Right cardiac atrium (tissue), 5 donors: ENCODE measurements at regions not wholly inside any gene's neighbourhood (a gene's known extent, or its start where the extent isn't known, plus 50 kb on each side); places are given as distances from the start of the nearest gene placed in this dataset.
"Not testable (repeated sequence)": the region's sequence is repeated elsewhere in the genome, so short reads cannot be mapped to it uniquely, and the experiment has no call there.

Experiments used
- ATAC-seq, 2 donors: fragments of 200-7000 bp; cut with Tn5 transposase; one replicate each; pipeline versions ENCODE4 v1.8.0 to v1.9.1; 2020; ENCODE audit warnings: moderate library complexity in 2 of 2, mild to moderate bottlenecking in 1 of 2
- DNase-seq, 3 donors: peaks; one replicate each; pipeline ENCODE4 v3.0.0-alpha.2; 2020
- H3K27ac ChIP-seq: one replicate; pipeline ENCODE4 v1.5.1; 2013; ENCODE audit warnings: mild to moderate bottlenecking, low read length, control low read depth, moderate library complexity
- H3K27me3 ChIP-seq: one replicate; pipeline ENCODE4 v1.6.1; 2013; ENCODE audit not compliant: control insufficient read depth, insufficient read depth
- H3K4me1 ChIP-seq: one replicate; pipeline ENCODE4 v1.6.1; 2013; ENCODE audit warnings: low read length; ENCODE audit not compliant: control insufficient read depth, insufficient read depth
- H3K4me3 ChIP-seq: one replicate; pipeline ENCODE4 v1.5.1; 2013; ENCODE audit warnings: low read length, control low read depth
- H3K9me3 ChIP-seq: one replicate; pipeline ENCODE4 v1.6.1; 2013; ENCODE audit warnings: low read length; ENCODE audit not compliant: control insufficient read depth
- WGBS: extraction: QIAGEN DNeasy Blood & Tissue Kit; methylation state at CpG from one replicate; pipeline ENCODE4 v1.1.7; 2013; 5-methylcytosine and 5-hydroxymethylcytosine counted together
- intact Hi-C, 4 donors: fragments of 100-400 bp; cut with DNase I; formaldehyde crosslinking; loops; one replicate each; pipeline versions ENCODE4 v1.11.0 to v1.14.0; 2022 to 2023
- donor health status: healthy with polysubstance abuse.
- donor health status: DM: no; HTN: yes; CAD: no.
- donor health status: DM: no; HTN: no; CAD: no.
- donor health status: DM: no; HTN: yes; CAD: no; lungs with severe emphysema.
- donor health status: DM: yes; HTN: yes; CAD: no.

DNA sequence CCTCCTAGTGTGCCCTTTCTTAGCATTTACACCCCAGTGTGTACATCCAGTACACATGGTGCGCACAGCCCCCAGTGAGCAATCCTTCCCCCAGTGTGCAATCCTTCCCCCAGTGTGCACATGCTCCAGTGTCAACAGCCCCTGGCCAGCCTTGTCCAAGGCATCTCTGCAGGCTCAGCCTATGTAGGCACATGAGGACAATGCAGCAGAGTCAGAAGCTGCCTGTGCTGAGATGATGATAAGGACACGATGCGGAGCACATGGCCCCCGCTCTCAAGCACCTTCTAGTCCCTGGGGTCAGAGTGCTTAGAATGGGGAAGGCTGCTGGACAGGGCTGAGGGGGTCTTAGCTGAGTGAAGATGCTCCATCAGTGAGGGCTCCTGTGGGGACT lies 69.8 kb downstream of the GADD45G start:
- no peak overlapping the region for H3K4me3 ChIP-seq
- no peaks in the 10 kb centered on the region for H3K27me3 ChIP-seq
- H3K27ac ChIP-seq: no peak overlapping the region
- 57% methylated on average over 4 of the region's 4 CpGs for WGBS
- no peaks in the 10 kb centered on the region for H3K9me3 ChIP-seq
- intact Hi-C loops: loop anchor here in 1 of 4 donors (5.0 kb wide), 1 partner anchor 423 kb away; no protein-coding TSS in a partner anchor
- DNase-seq (no peak), ATAC-seq (no peak)
- H3K4me1 ChIP-seq: peaks cover 2% of the 10 kb centered on the region

DNA sequence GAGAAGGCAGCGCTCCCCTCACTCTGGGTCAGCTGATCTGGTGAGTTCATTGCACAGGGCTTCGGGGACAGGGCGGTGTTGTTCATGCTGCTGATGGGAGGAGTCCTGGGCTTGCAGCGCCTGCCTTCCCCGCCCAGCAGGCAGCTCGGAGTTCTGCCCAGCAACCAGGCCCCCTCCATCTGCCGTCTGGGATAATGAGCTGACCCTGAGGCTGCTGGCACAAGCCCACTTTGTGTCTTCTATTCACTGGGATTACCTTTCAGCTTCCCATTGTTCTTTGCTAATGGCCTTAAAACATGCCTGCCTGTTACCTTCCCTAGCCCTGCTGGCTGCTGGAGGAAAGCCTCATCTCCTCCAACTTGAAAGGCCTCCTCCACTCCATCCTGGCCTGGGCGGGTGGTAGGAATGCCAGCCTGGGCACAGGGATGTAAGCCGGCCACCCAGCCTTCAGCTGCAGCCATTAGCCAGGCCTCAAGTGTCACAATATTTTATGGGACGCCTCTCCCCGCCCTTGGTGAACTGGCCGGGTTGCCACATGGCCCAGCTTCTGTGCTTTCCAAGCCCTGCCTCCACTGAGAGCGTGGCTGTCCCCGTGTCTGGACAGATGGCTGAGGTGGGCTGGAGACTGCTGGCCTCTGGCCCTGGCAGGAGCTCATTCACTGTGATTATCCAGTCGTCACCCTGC lies 70.4 kb downstream of the GADD45G start:
- peak; percentile 64 to 87 (median 81) for DNase-seq
- H3K9me3 ChIP-seq: no peaks in the 10 kb centered on the region

GRCh38 chr9:89676281-89676680 lies 71.5 kb downstream of the GADD45G start:
- no peaks in the 10 kb centered on the region for H3K9me3 ChIP-seq
- H3K4me3 ChIP-seq: no peak overlapping the region
- intact Hi-C loops: loop anchor here in 1 of 4 donors (5.0 kb wide), 1 partner anchor 421 kb away; no protein-coding TSS in a partner anchor
- DNase-seq: peak; percentile 54 to 80 (median 77)
- ATAC-seq: peak; percentile 59 to 63
- H3K27ac ChIP-seq: no peak overlapping the region
- H3K4me1 ChIP-seq: peaks cover 2% of the 10 kb centered on the region
- WGBS: 66% methylated on average over 22 of the region's 22 CpGs
- H3K27me3 ChIP-seq: no peaks in the 10 kb centered on the region

More for the DNA sequence above, 70.4 kb downstream of the GADD45G start:
- peak; percentile 78 to 86 for ATAC-seq
- H3K4me1 ChIP-seq: peaks cover 2% of the 10 kb centered on the region
- intact Hi-C loops: loop anchor here in 1 of 4 donors (5.0 kb wide), 1 partner anchor 422 kb away; no protein-coding TSS in a partner anchor
- 49% methylated on average over 15 of the region's 15 CpGs for WGBS
- no peaks in the 10 kb centered on the region for H3K27me3 ChIP-seq
- H3K27ac ChIP-seq: no peak overlapping the region
- H3K4me3 ChIP-seq: no peak overlapping the region

GRCh38 chr9:89677702-89678395 lies 73.0 kb downstream of the GADD45G start:
- no peak for DNase-seq
- H3K9me3 ChIP-seq: no peaks in the 10 kb centered on the region
- no peak overlapping the region for H3K4me3 ChIP-seq
- peaks cover 2% of the 10 kb centered on the region for H3K4me1 ChIP-seq
- H3K27me3 ChIP-seq: no peaks in the 10 kb centered on the region
- WGBS: 54% methylated on average over 12 of the region's 12 CpGs
- ATAC-seq: no peak
- H3K27ac ChIP-seq: no peak overlapping the region
- intact Hi-C loops: loop anchor here in 1 of 4 donors (5.0 kb wide), 1 partner anchor 419 kb away; no protein-coding TSS in a partner anchor

GRCh38 chr9:89678396-89679015 lies 73.7 kb downstream of the GADD45G start:
- Histone ChIP-seq H3K4me1 (peaks cover 2% of the 10 kb centered on the region), H3K9me3 (no peaks in the 10 kb centered on the region), H3K27me3 (no peaks in the 10 kb centered on the region), H3K27ac (no peak overlapping the region), H3K4me3 (no peak overlapping the region)
- intact Hi-C loops: loop anchor here in 1 of 4 donors (5.0 kb wide), 1 partner anchor 419 kb away; no protein-coding TSS in a partner anchor
- ATAC-seq (no peak), DNase-seq (no peak)
- WGBS: 75% methylated on average over 10 of the region's 10 CpGs

GRCh38 chr9:89679016-89679415 lies 74.2 kb downstream of the GADD45G start:
- peaks cover 2% of the 10 kb centered on the region for H3K4me1 ChIP-seq
- intact Hi-C loops: loop anchor here in 1 of 4 donors (5.0 kb wide), 1 partner anchor 418 kb away; no protein-coding TSS in a partner anchor
- no peak overlapping the region for H3K27ac ChIP-seq
- no peak overlapping the region for H3K4me3 ChIP-seq
- no peak for DNase-seq
- no peaks in the 10 kb centered on the region for H3K9me3 ChIP-seq
- no peak for ATAC-seq
- H3K27me3 ChIP-seq: no peaks in the 10 kb centered on the region
- 91% methylated on average over 9 of the region's 9 CpGs for WGBS

DNA sequence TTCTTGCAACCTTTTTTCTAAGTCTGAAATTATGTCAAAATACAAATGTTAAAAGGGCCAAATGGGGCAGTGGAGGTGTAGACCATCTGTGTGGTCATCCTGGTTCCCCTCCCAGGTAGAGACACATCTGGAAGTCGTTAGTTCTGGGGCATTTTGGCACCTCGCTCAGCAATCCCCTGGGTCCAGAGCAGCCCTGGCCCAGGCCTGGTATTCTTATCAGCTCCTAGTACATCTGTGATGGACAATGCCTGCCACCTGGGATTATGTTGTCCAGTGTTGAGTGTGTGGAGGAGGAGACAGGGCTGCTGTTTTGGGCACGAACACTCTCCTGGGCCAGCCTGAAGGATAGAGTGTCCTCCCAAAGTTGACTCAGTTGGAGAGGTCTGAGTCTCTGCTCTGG lies 74.8 kb downstream of the GADD45G start:
- H3K27ac ChIP-seq: no peak overlapping the region
- intact Hi-C loops: loop anchor here in 1 of 4 donors (5.0 kb wide), 1 partner anchor 418 kb away; no protein-coding TSS in a partner anchor
- H3K4me3 ChIP-seq: no peak overlapping the region
- H3K4me1 ChIP-seq: peaks cover 4% of the 10 kb centered on the region
- WGBS: 56% methylated on average over 3 of the region's 3 CpGs
- no peaks in the 10 kb centered on the region for H3K9me3 ChIP-seq
- H3K27me3 ChIP-seq: no peaks in the 10 kb centered on the region
- DNase-seq: no peak
- ATAC-seq: no peak

DNA sequence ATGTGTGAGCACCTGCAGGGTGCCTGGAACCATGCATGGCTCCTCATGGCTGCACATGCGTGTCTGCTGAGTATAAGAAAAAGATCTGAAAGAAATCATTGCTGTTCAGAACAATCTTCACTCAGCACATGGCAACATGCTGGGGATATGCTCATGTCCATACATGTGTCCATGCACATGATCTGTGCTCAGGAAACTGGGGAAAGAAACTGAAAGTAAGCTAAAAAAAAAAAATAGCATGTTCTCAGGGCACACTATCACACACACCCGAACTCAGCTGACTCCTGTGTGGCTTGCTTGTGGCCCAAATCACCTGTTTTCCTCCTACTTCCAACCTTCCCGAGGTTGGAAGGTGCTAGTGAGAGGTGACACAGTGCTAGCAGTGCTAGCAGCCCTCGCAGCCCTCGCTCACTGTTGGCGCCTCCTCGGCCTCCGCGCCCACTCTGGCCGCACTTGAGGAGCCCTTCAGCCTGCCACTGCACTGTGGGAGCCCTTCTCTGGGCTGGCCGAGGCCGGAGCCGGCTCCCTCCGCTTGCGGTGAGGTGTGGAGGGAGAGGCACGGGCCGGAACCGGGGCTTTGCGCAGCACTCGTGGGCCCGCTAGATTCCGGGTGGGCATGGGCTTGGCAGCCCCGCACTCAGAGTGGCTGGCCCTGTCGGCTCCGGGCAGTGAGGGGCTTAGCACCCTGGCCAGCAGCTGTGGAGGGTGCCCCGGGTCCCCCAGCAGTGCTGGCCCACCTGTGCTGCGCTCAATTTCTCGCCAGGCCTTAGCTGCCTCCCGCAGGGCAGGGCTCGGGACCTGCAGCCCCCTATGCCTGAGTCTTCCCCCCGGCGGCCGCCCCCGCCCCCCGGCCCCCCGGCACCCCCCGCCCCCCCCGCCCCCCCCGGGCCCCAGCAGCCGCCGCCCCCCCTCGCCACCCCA lies 76.0 kb downstream of the GADD45G start:
- ATAC-seq: no peak
- intact Hi-C loops: loop anchor here in 1 of 4 donors (10.0 kb wide), 1 partner anchor 56 kb away; no protein-coding TSS in a partner anchor
- WGBS: 97% methylated on average over 33 of the region's 42 CpGs
- DNase-seq: no peak
- H3K27ac ChIP-seq: no peak overlapping the region
- no peak overlapping the region for H3K4me3 ChIP-seq
- H3K9me3 ChIP-seq: no peaks in the 10 kb centered on the region
- H3K4me1 ChIP-seq: peaks cover 7% of the 10 kb centered on the region
- no peaks in the 10 kb centered on the region for H3K27me3 ChIP-seq

GRCh38 chr9:89681468-89681859 lies 76.7 kb downstream of the GADD45G start:
- H3K9me3 ChIP-seq, H3K27me3 ChIP-seq, DNase-seq, H3K27ac ChIP-seq, H3K4me3 ChIP-seq, ATAC-seq, H3K4me1 ChIP-seq: not testable (repeated sequence)
- intact Hi-C loops: loop anchor here in 1 of 4 donors (10.0 kb wide), 1 partner anchor 57 kb away; no protein-coding TSS in a partner anchor
- 95% methylated on average over 9 of the region's 17 CpGs for WGBS

DNA sequence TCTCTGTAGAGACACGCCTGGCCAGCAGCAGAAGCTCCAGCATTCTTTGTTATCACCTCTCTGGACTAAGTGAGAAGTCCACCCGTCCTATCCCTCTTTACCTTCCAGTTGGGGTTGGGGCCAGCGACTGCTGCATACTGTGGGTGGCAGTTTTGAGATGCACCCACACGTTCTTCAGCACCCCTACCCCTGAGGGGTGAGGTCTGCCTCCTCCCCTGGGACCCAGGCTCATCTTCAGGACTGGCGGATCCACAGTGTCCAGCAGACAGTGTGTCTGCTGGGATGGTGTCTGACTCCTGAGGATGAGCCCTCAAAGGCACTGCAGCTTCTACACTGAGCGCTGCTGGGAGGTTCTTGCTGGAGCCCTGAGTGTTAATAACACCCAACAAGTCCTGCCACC lies 78.8 kb downstream of the GADD45G start:
- Histone ChIP-seq H3K9me3 (no peaks in the 10 kb centered on the region), H3K4me1 (peaks cover 8% of the 10 kb centered on the region), H3K27me3 (no peaks in the 10 kb centered on the region), H3K27ac (no peak overlapping the region), H3K4me3 (no peak overlapping the region)
- 87% methylated on average over 6 of the region's 6 CpGs for WGBS
- intact Hi-C loops: loop anchor here in 1 of 4 donors (10.0 kb wide), 1 partner anchor 59 kb away; no protein-coding TSS in a partner anchor
- ATAC-seq (no peak), DNase-seq (no peak)
